ENCODE measurements at regions not wholly inside any gene's neighbourhood (a gene's known extent, or its start where the extent isn't known, plus 50 kb on each side); places are given as distances from the start of the nearest gene placed in this dataset.

DNA sequence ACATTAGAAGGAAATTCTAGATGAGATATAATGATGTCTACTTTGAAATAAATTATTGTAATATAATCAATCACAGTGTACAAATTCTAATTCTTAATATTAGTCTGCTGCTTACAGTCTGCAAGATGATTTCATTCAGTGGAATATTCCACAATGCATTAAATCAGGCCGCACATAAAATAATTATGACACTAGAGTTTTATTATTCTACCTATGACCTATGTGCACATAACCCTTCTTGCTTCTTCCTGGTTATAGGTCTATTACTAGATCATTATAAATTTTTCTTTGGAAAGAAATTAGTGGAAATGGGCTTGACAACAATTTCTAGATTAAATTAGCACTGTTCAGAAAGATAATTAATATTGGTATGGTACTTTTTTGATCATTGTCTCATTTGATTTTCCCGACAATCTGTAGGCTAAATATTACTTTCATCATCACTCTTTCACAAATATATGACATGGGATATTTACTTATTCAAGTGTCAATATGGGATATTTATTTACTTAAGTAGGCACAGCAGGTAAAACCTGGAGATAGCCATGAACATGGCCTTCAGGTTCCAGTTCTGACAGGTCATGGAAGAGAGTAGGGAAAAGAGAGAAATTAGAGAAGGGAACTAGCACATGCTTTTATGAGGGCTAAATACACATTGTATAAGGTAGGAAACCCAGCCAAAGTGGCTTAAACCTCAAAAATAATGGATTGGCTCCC is 476.4 kb downstream of the TOX3 start:
- H3K79me1 ChIP-seq (ENCODE audit: low read depth in 1 of 2, low read length in 2 of 2) = no peaks in the 10 kb centered on the region
- H3K56ac ChIP-seq (ENCODE audit: extremely low read depth, insufficient read depth, low read length) = no peak overlapping the region
- H3K4ac ChIP-seq (ENCODE audit: low read depth, low read length) = no peak overlapping the region
- TF ChIP-seq RFX5 (IDR thresholded peaks at IDR 0.05; ENCODE audit: low read depth, low read length) (no peak), NFE2L2 (IDR thresholded peaks at IDR 0.05; ENCODE audit: low read depth, low read length) (no peak), SMC3 (IDR thresholded peaks at IDR 0.05; ENCODE audit: low read depth, low read length) (no peak), MAZ (IDR thresholded peaks at IDR 0.05; ENCODE audit: borderline replicate concordance, low read depth, low read length) (no peak), RCOR1 (IDR thresholded peaks at IDR 0.05; ENCODE audit: insufficient replicate concordance, low read length) (no peak), BHLHE40 (IDR thresholded peaks at IDR 0.05; ENCODE audit: low read depth, low read length) (no peak), MAFK (IDR thresholded peaks at IDR 0.05; ENCODE audit: low read depth, low read length) (no peak), RAD21 (IDR thresholded peaks at IDR 0.05; ENCODE audit: low read length) (no peak), FOS (IDR thresholded peaks at IDR 0.05; ENCODE audit: low read depth, low read length) (no peak), MXI1 (IDR thresholded peaks at IDR 0.05; ENCODE audit: borderline replicate concordance, low read depth, low read length) (no peak), CHD1 (IDR thresholded peaks at IDR 0.05; ENCODE audit: low read depth, low read length) (no peak), POLR2A (IDR thresholded peaks at IDR 0.05; ENCODE audit: low read depth, low read length) (no peak), CEBPB (IDR thresholded peaks at IDR 0.05; ENCODE audit: low read depth, low read length) (no peak)
- TF ChIP-seq, protein P1, sequence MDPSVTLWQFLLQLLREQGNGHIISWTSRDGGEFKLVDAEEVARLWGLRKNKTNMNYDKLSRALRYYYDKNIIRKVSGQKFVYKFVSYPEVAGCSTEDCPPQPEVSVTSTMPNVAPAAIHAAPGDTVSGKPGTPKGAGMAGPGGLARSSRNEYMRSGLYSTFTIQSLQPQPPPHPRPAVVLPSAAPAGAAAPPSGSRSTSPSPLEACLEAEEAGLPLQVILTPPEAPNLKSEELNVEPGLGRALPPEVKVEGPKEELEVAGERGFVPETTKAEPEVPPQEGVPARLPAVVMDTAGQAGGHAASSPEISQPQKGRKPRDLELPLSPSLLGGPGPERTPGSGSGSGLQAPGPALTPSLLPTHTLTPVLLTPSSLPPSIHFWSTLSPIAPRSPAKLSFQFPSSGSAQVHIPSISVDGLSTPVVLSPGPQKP (IDR thresholded peaks at IDR 0.05; ENCODE audit: borderline replicate concordance, low read depth, low read length) = no peak
- TF ChIP-seq, protein P2, sequence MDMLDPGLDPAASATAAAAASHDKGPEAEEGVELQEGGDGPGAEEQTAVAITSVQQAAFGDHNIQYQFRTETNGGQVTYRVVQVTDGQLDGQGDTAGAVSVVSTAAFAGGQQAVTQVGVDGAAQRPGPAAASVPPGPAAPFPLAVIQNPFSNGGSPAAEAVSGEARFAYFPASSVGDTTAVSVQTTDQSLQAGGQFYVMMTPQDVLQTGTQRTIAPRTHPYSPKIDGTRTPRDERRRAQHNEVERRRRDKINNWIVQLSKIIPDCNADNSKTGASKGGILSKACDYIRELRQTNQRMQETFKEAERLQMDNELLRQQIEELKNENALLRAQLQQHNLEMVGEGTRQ (IDR thresholded peaks at IDR 0.05; ENCODE audit: low read depth, low read length) = no peak
- TF ChIP-seq, protein P3, sequence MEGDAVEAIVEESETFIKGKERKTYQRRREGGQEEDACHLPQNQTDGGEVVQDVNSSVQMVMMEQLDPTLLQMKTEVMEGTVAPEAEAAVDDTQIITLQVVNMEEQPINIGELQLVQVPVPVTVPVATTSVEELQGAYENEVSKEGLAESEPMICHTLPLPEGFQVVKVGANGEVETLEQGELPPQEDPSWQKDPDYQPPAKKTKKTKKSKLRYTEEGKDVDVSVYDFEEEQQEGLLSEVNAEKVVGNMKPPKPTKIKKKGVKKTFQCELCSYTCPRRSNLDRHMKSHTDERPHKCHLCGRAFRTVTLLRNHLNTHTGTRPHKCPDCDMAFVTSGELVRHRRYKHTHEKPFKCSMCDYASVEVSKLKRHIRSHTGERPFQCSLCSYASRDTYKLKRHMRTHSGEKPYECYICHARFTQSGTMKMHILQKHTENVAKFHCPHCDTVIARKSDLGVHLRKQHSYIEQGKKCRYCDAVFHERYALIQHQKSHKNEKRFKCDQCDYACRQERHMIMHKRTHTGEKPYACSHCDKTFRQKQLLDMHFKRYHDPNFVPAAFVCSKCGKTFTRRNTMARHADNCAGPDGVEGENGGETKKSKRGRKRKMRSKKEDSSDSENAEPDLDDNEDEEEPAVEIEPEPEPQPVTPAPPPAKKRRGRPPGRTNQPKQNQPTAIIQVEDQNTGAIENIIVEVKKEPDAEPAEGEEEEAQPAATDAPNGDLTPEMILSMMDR (conservative IDR thresholded peaks at IDR 0.05; ENCODE audit: low read depth, low read length) = no peak
- in situ Hi-C loops (cut with MboI; ENCODE audit: low sequenced_read_pairs) (no loop called here), intact Hi-C loops (cut with micrococcal nuclease) (no loop called here), dilution Hi-C loops (cut with HindIII; ENCODE audit: low sequenced_read_pairs, unreplicated experiment) (no loop called here)
- no peak for ATAC-seq (ENCODE audit: low read depth)
- BruUV-seq (replicated peaks) = no TSS peak
- no peak overlapping the region for H3K4me3 ChIP-seq (ENCODE audit: insufficient read depth, low read depth, low read length)
- H4K8ac ChIP-seq (ENCODE audit: low read depth in 2 of 2, low read length in 2 of 2) = no peak overlapping the region
- ChIA-PET CTCF (no interaction called here), POLR2A (ENCODE audit: unreplicated experiment) (no interaction called here)
- no peak overlapping the region for H2BK15ac ChIP-seq (ENCODE audit: low read depth, low read length)
- H2AFZ ChIP-seq (replicated peaks; ENCODE audit: low read length, poor library complexity) = no peak overlapping the region
- H2AK9ac ChIP-seq (replicated peaks; ENCODE audit: low read depth, low read length, poor library complexity) = no peak overlapping the region
- H3K14ac ChIP-seq (replicated peaks; ENCODE audit: low read depth, low read length) = no peak overlapping the region
- DNase-seq = no peak
- H2AK5ac ChIP-seq (ENCODE audit: low read depth, low read length) = no peak overlapping the region
- H3K9me3 ChIP-seq (ENCODE audit: control insufficient read depth, insufficient read depth, low read length) = no peaks in the 10 kb centered on the region
- no peak overlapping the region for H3K9ac ChIP-seq (ENCODE audit: low read depth, low read length)
- no peak overlapping the region for H2BK5ac ChIP-seq (ENCODE audit: low read depth, low read length, poor library complexity, severe bottlenecking)
- H3K36me3 ChIP-seq (ENCODE audit: control insufficient read depth, insufficient read depth, low read length) = no peaks in the 10 kb centered on the region
- no peak overlapping the region for H2BK20ac ChIP-seq (ENCODE audit: low read depth, low read length)
- no peak overlapping the region for H3K18ac ChIP-seq (ENCODE audit: low read depth, low read length)
- H2BK120ac ChIP-seq (ENCODE audit: low read depth, low read length) = no peak overlapping the region
- H4K91ac ChIP-seq (ENCODE audit: insufficient read depth, low read depth, low read length) = no peak overlapping the region
- H4K5ac ChIP-seq (ENCODE audit: low read depth, low read length) = no peak overlapping the region
- H3K4me1 ChIP-seq (ENCODE audit: control insufficient read depth, insufficient read depth, low read length) = no peaks in the 10 kb centered on the region
- H3K4me2 ChIP-seq (ENCODE audit: low read depth, low read length) = no peak overlapping the region
- H3K27me3 ChIP-seq (ENCODE audit: control insufficient read depth, insufficient read depth, low read length) = no peaks in the 10 kb centered on the region
- no peaks in the 10 kb centered on the region for H4K20me1 ChIP-seq (ENCODE audit: insufficient read depth, low read length)
- H3K23ac ChIP-seq (ENCODE audit: low read depth, low read length) = no peak overlapping the region
- WGBS, 2 experiments (ENCODE audit: extremely low coverage in 2 of 2, insufficient read length in 1 of 2) = no CpG with 5 or more reads among the region's 2 CpGs
- no peaks in the 10 kb centered on the region for H3K9me1 ChIP-seq (ENCODE audit: insufficient read depth, low read length)
- no peak overlapping the region for H3K27ac ChIP-seq (ENCODE audit: insufficient read depth, low read length)

Measured in IMR-90 (cell line).